ENCODE measurements at regions not wholly inside any gene's neighbourhood (a gene's known extent, or its start where the extent isn't known, plus 50 kb on each side); places are given as distances from the start of the nearest gene placed in this dataset.
A peak's percentile ranks its signal among the peaks of the same experiment; 100 is the strongest.

DNA sequence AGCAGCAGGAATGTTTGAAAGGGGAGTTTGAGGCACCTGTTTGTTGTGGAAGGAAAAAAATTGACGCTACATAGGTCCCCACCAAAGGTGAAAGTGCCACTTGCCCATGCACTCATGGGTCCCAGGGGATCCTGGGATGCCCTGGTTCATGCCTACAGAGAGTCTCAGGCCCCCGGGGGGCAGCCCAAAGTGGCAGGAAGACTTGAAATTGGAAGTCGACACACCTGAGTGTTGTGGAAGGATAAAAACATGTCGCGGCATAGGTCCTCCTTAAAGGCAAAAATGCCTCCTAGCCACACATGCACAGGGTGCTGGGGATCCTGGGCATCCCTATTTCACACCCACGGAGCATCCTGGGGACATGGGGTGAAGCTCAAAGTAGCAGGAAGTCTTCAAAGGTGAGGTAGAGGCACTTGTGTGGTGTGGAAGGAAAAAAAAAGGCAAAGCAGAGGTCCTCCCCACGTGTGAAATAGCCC is 576.1 kb downstream of the ALG10 start:
- H3K4me1 ChIP-seq: no peaks in the 10 kb centered on the region
- H3K36me3 ChIP-seq: no peaks in the 10 kb centered on the region
- H3K4me3 ChIP-seq: no peak overlapping the region
- intact Hi-C loops (cut with DNase I; ENCODE audit: low total_unique reads): no loop called here
- TF ChIP-seq, protein P1, sequence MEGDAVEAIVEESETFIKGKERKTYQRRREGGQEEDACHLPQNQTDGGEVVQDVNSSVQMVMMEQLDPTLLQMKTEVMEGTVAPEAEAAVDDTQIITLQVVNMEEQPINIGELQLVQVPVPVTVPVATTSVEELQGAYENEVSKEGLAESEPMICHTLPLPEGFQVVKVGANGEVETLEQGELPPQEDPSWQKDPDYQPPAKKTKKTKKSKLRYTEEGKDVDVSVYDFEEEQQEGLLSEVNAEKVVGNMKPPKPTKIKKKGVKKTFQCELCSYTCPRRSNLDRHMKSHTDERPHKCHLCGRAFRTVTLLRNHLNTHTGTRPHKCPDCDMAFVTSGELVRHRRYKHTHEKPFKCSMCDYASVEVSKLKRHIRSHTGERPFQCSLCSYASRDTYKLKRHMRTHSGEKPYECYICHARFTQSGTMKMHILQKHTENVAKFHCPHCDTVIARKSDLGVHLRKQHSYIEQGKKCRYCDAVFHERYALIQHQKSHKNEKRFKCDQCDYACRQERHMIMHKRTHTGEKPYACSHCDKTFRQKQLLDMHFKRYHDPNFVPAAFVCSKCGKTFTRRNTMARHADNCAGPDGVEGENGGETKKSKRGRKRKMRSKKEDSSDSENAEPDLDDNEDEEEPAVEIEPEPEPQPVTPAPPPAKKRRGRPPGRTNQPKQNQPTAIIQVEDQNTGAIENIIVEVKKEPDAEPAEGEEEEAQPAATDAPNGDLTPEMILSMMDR (IDR thresholded peaks at IDR 0.05): no peak
- peaks cover 10 to 96% (median 81%) of the 10 kb centered on the region in 3 donors for H3K9me3 ChIP-seq
- no peak overlapping the region for H3K27ac ChIP-seq
- peak in 1 of 2 donors; percentile 38 for DNase-seq
- no peaks in the 10 kb centered on the region for H3K27me3 ChIP-seq

DNA sequence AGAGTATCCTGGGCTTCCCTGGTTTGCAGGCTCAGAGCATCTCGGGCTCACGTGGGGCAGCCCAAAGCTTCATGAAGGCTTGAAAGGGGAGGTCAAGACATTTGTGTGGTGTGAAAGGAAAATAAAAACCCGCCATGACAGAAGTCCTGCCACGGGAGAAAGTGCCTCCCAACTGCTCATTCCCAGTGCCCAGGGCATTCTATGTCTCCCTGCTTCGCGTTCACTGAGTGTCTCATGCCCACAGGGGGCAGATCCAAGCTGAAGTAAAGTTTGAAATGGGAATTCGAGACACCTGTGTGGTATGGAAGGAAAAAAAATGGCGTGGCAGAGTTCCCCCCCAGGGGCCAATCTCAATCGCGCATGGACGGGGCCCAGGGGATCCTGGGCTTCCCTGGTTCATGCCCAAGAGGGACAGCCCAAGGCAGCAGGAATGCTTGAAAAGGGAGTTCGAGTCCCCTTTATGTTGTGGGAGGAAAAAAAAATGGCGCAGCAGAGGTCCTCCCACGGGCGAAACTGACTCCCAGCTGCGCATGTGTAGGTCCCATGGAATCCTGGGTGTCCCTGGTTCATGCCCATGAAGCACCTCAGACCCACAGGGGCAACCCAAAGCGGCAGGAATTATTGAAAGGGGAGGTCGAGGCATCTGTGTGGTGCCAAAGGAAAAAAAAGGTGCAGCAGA is 576.7 kb downstream of the ALG10 start:
- H3K27me3 ChIP-seq: no peaks in the 10 kb centered on the region
- peaks cover 10 to 96% (median 81%) of the 10 kb centered on the region in 3 donors for H3K9me3 ChIP-seq
- H3K27ac ChIP-seq: no peak overlapping the region
- H3K4me3 ChIP-seq: no peak overlapping the region
- no peaks in the 10 kb centered on the region for H3K4me1 ChIP-seq
- peak in 1 of 2 donors; percentile 28 for DNase-seq
- intact Hi-C loops (cut with DNase I; ENCODE audit: low total_unique reads): no loop called here
- TF ChIP-seq, protein P1 (IDR thresholded peaks at IDR 0.05): no peak
- H3K36me3 ChIP-seq: no peaks in the 10 kb centered on the region

DNA sequence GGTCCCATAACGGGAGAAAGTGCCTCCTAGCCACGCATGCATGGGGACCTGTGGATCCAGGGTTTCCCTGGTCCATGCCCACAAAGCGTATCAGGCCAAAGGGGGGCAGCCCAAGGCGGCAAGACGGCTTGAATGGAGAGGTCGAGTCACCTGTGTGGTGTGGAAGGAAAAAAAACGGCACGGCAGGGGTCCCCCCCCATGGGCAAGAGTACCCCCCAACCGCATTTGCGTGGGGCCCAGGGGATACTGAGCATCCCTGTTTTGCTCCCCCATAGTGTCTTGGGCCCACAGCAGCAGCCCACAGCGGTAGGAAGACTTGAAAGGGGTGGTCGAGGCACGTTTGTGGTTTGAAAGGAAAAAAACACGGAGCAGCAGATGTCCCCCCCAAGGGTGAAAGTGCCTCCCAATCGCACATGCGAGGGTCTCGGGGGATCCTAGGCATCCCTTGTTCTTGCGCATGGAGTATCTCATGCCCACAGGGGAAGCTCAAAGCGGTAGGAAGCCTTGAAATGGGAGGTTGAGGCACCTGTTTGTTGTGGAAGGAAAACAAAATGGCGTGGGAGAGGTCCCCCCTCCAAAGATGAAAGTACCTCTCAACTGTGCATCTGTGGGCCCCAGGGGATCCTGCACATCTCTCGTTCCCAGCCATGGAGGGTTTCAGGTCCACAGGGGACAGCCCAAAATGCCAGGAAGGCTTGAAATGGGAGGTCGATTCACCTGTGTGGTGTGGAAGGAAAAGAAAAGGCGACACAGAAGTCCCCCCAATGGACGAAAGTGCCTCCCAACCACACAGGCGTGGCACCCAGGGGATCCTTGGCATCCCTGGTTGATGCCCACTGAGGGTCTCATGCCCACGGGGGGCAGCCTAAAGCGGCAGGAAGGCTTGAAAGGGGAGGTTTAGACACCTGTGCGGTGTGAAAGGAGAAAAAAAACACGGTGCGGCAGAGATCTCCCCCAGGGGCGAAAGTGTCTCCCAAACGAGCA is 577.5 kb downstream of the ALG10 start:
- peak in 1 of 2 donors; percentile 48 for DNase-seq
- Histone ChIP-seq H3K9me3 (peaks cover 2 to 96% (median 81%) of the 10 kb centered on the region in 3 donors), H3K27me3 (no peaks in the 10 kb centered on the region), H3K36me3 (no peaks in the 10 kb centered on the region), H3K4me1 (no peaks in the 10 kb centered on the region), H3K4me3 (no peak overlapping the region), H3K27ac (no peak overlapping the region)
- TF ChIP-seq, protein P1 (IDR thresholded peaks at IDR 0.05): no peak
- intact Hi-C loops (cut with DNase I; ENCODE audit: low total_unique reads): no loop called here

DNA sequence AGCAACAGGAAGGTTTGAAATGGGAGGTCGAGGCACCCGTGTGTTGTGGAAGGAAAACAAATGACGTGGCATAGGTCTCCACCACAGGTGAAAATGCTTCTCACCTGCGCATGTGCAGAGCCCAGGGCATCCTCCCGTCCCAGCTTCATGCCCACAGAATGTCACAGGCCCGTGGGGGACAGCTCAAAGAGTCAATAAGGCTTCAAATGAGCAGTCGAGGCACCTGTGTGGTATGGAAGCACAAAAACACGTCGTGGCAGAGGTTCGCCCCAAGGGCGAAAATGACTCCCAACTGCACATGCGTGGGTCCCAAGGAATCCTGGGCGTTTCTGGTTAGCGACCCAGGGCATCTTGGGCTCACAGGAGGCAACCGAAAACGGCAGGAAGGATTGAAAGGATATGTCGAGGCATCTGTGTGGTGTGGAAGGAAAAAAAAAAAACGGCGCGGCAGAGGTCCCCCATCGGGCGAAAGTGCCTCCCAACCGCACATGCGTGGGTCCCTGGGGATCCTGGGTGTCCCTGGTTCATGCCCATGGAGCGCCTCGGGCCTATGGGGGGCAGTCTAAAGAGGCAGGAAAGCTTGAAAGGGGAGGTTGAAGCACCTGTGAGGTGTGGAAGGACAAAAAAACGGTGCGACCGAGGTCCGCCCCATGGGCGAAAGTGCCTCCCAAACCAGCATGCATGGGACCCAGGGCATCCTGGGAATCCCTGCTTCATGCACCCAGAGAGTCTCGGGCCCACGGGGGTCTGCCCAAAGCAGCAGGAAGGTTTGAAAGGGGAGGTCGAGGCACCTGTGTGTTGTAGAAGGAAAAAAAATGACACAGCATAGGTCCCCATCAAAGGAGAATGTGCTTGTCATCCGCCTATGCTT is 578.5 kb downstream of the ALG10 start:
- H3K36me3 ChIP-seq: no peaks in the 10 kb centered on the region
- no peak overlapping the region for H3K4me3 ChIP-seq
- TF ChIP-seq, protein P1 (IDR thresholded peaks at IDR 0.05): no peak
- no peaks in the 10 kb centered on the region for H3K4me1 ChIP-seq
- intact Hi-C loops (cut with DNase I; ENCODE audit: low total_unique reads): no loop called here
- no peaks in the 10 kb centered on the region for H3K27me3 ChIP-seq
- no peak overlapping the region for H3K27ac ChIP-seq
- H3K9me3 ChIP-seq: peaks cover 2 to 96% (median 80%) of the 10 kb centered on the region in 3 donors
- peak in 1 of 2 donors; percentile 52 for DNase-seq

DNA sequence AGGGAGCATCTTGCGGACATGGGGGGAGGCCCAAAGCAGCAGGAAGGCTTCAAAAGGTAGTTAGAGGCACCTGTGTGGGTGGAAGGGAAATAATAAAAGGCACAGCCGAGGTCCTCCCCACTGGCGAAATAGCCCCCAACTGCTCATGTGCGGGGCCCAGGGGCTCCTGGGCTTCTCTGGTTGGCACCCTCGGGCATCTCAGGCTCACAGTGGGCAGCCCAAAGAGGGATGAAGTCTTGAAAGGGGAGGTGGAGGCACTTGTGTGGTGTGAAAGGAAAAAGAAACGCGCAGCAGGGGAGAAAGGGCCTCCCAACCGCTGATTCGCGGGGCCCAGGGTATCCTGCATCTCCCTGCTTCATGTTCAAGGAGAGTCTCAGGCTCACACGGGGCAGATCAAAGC is 579.4 kb downstream of the ALG10 start:
- Histone ChIP-seq H3K4me1 (no peaks in the 10 kb centered on the region), H3K4me3 (no peak overlapping the region), H3K36me3 (no peaks in the 10 kb centered on the region), H3K27ac (no peak overlapping the region), H3K27me3 (no peaks in the 10 kb centered on the region), H3K9me3 (peaks cover 2 to 96% (median 79%) of the 10 kb centered on the region in 3 donors)
- intact Hi-C loops (cut with DNase I; ENCODE audit: low total_unique reads): no loop called here
- peak in 1 of 2 donors; percentile 38 for DNase-seq
- TF ChIP-seq, protein P1 (IDR thresholded peaks at IDR 0.05): no peak

All from tibial artery (tissue), 4 donors.